OCI-LY3 (cell line): ENCODE measurements at regions not wholly inside any gene's neighbourhood (a gene's known extent, or its start where the extent isn't known, plus 50 kb on each side); places are given as distances from the start of the nearest gene placed in this dataset.

Experiments
- H2AFZ ChIP-seq: fragments of 200-600, 300-600 bp; shearing (Covaris generic); 2 replicates; pipeline ENCODE4 v1.6.0; 2014; ENCODE audit warnings: antibody characterized with exemption, low read depth, low read length
- H3K27ac ChIP-seq: fragments of 200-600, 300-600 bp; sonication (generic); 2 replicates; pipeline ENCODE4 v1.5.1; 2014; ENCODE audit warnings: mild to moderate bottlenecking, low read length, moderate library complexity, mixed read lengths
- H3K27me3 ChIP-seq: fragments of 200-600, 300-600 bp; sonication (generic); 2 replicates; pipeline ENCODE4 v1.6.1; 2014; ENCODE audit warnings: low read depth, low read length, mixed read lengths
- H3K36me3 ChIP-seq: fragments of 200-600, 300-600 bp; sonication (generic); replicated peaks from 2 replicates; pipeline ENCODE3; 2014; ENCODE audit warnings: low read depth, low read length, mixed read lengths
- H3K4me1 ChIP-seq: fragments of 300-600, 200-600 bp; sonication (generic); 2 replicates; pipeline ENCODE4 v1.6.1; 2014; ENCODE audit warnings: low read length, mixed read lengths
- H3K4me2 ChIP-seq: fragments of 200-600, 300-600 bp; sonication (generic); 2 replicates; pipeline ENCODE4 v1.6.1; 2014; ENCODE audit warnings: low read length, mixed read lengths
- H3K4me3 ChIP-seq: fragments of 300-600, 200-600 bp; sonication (generic); 2 replicates; pipeline ENCODE4 v1.5.1; 2014; ENCODE audit warnings: antibody characterized with exemption, mild to moderate bottlenecking, low read length, moderate library complexity
- H3K79me2 ChIP-seq: fragments of 300-600, 200-600 bp; shearing (Covaris generic); 2 replicates; pipeline ENCODE4 v1.6.1; 2014; ENCODE audit warnings: mild to moderate bottlenecking, low read length, mixed read lengths
- H3K9ac ChIP-seq: fragments of 300-600, 200-600 bp; shearing (Covaris generic); 2 replicates; pipeline ENCODE4 v1.6.0; 2014; ENCODE audit warnings: mild to moderate bottlenecking, low read length, moderate library complexity
- H3K9me3 ChIP-seq: fragments of 200-600, 300-600 bp; shearing (Covaris generic); 2 replicates; pipeline ENCODE4 v1.6.1; 2014; ENCODE audit warnings: low read length, mixed read lengths; ENCODE audit not compliant: insufficient read depth
- H4K20me1 ChIP-seq: fragments of 200-600, 300-600 bp; sonication (generic); 2 replicates; pipeline ENCODE4 v1.6.1; 2016; ENCODE audit warnings: low read length, mixed read lengths; ENCODE audit not compliant: insufficient read depth
- CTCF ChIP-seq: fragments of 200-600, 300-600 bp; sonication (generic); IDR thresholded peaks from 2 replicates; pipeline ENCODE4 v1.5.1; 2014; ENCODE audit warnings: antibody characterized with exemption, low read length, low read depth
- EZH2phosphoT487 ChIP-seq: fragments of 200-600 bp; shearing (Covaris generic); IDR thresholded peaks from 2 replicates; pipeline ENCODE4 v1.6.1; 2018; ENCODE audit warnings: antibody characterized with exemption, mixed run types, low read depth

- Histone ChIP-seq H3K27ac (no peak overlapping the region), H4K20me1 (no peaks in the 10 kb centered on the region), H3K4me2 (no peak overlapping the region), H3K9me3 (no peaks in the 10 kb centered on the region), H2AFZ (no peak overlapping the region), H3K9ac (no peak overlapping the region), H3K4me3 (no peak overlapping the region), H3K36me3 (no peaks in the 10 kb centered on the region), H3K4me1 (no peaks in the 10 kb centered on the region), H3K27me3 (peaks cover 16% of the 10 kb centered on the region), H3K79me2 (no peaks in the 10 kb centered on the region)
- TF ChIP-seq EZH2phosphoT487: no peak
- TF ChIP-seq CTCF: no peak
These were observed 137.9 kb upstream of the RAB12 start for GRCh38 chr18:8471372-8471771.

- no peak overlapping the region for H3K9ac ChIP-seq
- H3K9me3 ChIP-seq: no peaks in the 10 kb centered on the region
- no peak overlapping the region for H2AFZ ChIP-seq
- no peak overlapping the region for H3K4me3 ChIP-seq
- TF ChIP-seq EZH2phosphoT487 (no peak), CTCF (no peak)
- H3K4me1 ChIP-seq: no peaks in the 10 kb centered on the region
- no peak overlapping the region for H3K4me2 ChIP-seq
- no peaks in the 10 kb centered on the region for H3K79me2 ChIP-seq
- peaks cover 20% of the 10 kb centered on the region for H3K27me3 ChIP-seq
- no peaks in the 10 kb centered on the region for H4K20me1 ChIP-seq
- H3K27ac ChIP-seq: no peak overlapping the region
- H3K36me3 ChIP-seq: no peaks in the 10 kb centered on the region
These were observed 134.6 kb upstream of the RAB12 start for GRCh38 chr18:8474661-8475060.

- no peak overlapping the region for H3K4me2 ChIP-seq
These were observed 131.6 kb upstream of the RAB12 start for GRCh38 chr18:8477615-8478014.

More at GRCh38 chr18:8477615-8478014, 131.6 kb upstream of the RAB12 start:
- Histone ChIP-seq H3K27me3 (peaks cover 19% of the 10 kb centered on the region), H3K9ac (no peak overlapping the region), H3K79me2 (no peaks in the 10 kb centered on the region), H3K9me3 (no peaks in the 10 kb centered on the region), H3K36me3 (no peaks in the 10 kb centered on the region), H3K4me1 (no peaks in the 10 kb centered on the region), H4K20me1 (no peaks in the 10 kb centered on the region), H3K4me3 (no peak overlapping the region), H2AFZ (no peak overlapping the region), H3K27ac (no peak overlapping the region)
- TF ChIP-seq CTCF (no peak), EZH2phosphoT487 (no peak)
